ENCODE measurements at regions not wholly inside any gene's neighbourhood (a gene's known extent, or its start where the extent isn't known, plus 50 kb on each side); places are given as distances from the start of the nearest gene placed in this dataset.

GRCh38 chr7:42766782-42767423 lies 145.0 kb downstream of the C7orf25 start:
- Mint-ChIP-seq H3K4me3 (no peak overlapping the region), H3K27me3 (ENCODE audit: insufficient read depth) (peaks cover 2% of the 10 kb centered on the region), H3K27ac (no peak overlapping the region), H3K36me3 (ENCODE audit: low read depth) (no peaks in the 10 kb centered on the region), H3K9me3 (no peaks in the 10 kb centered on the region), H3K4me1 (no peaks in the 10 kb centered on the region)
- H3K27me3 ChIP-seq (ENCODE audit: control insufficient read depth, insufficient read depth, low read length, poor library complexity, severe bottlenecking) = no peaks in the 10 kb centered on the region
- H3K27ac ChIP-seq (ENCODE audit: low read depth, low read length) = no peak overlapping the region
- no peaks in the 10 kb centered on the region for H3K36me3 ChIP-seq (ENCODE audit: control insufficient read depth, insufficient read depth, low read length)
- no peaks in the 10 kb centered on the region for H3K4me1 ChIP-seq (ENCODE audit: control insufficient read depth, insufficient read depth, low read length)
- TF ChIP-seq CTCF (conservative IDR thresholded peaks at IDR 0.05) = no peak
- WGBS, 2 experiments (ENCODE audit: insufficient coverage in 1 of 2, insufficient read length in 1 of 2) = 84% methylated on average over 3 of the region's 3 CpGs; no CpG with 5 or more reads in 1 of the 2 experiments
- no peak for DNase-seq
- no peaks in the 10 kb centered on the region for H3K9me3 ChIP-seq (ENCODE audit: control insufficient read depth, low read length)
- no peak overlapping the region for H3K9ac ChIP-seq (ENCODE audit: extremely low read depth, low read length, poor library complexity, severe bottlenecking)
- H3K4me3 ChIP-seq (ENCODE audit: low read length) = no peak overlapping the region

GRCh38 chr7:42765931-42766330 lies 145.9 kb downstream of the C7orf25 start:
- H3K27ac Mint-ChIP-seq = no peak overlapping the region
- no peak overlapping the region for H3K27ac ChIP-seq (ENCODE audit: low read depth, low read length)
- no peaks in the 10 kb centered on the region for H3K9me3 Mint-ChIP-seq
- no peak overlapping the region for H3K9ac ChIP-seq (ENCODE audit: extremely low read depth, low read length, poor library complexity, severe bottlenecking)
- H3K9me3 ChIP-seq (ENCODE audit: control insufficient read depth, low read length) = no peaks in the 10 kb centered on the region
- H3K27me3 Mint-ChIP-seq (ENCODE audit: insufficient read depth) = peaks cover 2% of the 10 kb centered on the region
- no peaks in the 10 kb centered on the region for H3K27me3 ChIP-seq (ENCODE audit: control insufficient read depth, insufficient read depth, low read length, poor library complexity, severe bottlenecking)
- no peak overlapping the region for H3K4me3 ChIP-seq (ENCODE audit: low read length)
- H3K36me3 ChIP-seq (ENCODE audit: control insufficient read depth, insufficient read depth, low read length) = no peaks in the 10 kb centered on the region
- no peaks in the 10 kb centered on the region for H3K4me1 Mint-ChIP-seq
- no peaks in the 10 kb centered on the region for H3K36me3 Mint-ChIP-seq (ENCODE audit: low read depth)
- H3K4me3 Mint-ChIP-seq = no peak overlapping the region
- no peaks in the 10 kb centered on the region for H3K4me1 ChIP-seq (ENCODE audit: control insufficient read depth, insufficient read depth, low read length)
- no peak for DNase-seq
- no peak for TF ChIP-seq CTCF (conservative IDR thresholded peaks at IDR 0.05)
- 60 to 89% methylated on average over 1 to 2 of the region's 2 CpGs for WGBS, 2 experiments (ENCODE audit: insufficient coverage in 1 of 2, insufficient read length in 1 of 2)

GRCh38 chr7:42763137-42763551 lies 148.7 kb downstream of the C7orf25 start:
- DNase-seq = no peak
- WGBS, 2 experiments (ENCODE audit: insufficient coverage in 1 of 2, insufficient read length in 1 of 2) = 91 to 93% methylated on average over 3 to 4 of the region's 6 CpGs
- no peaks in the 10 kb centered on the region for H3K4me1 Mint-ChIP-seq
- H3K27me3 ChIP-seq (ENCODE audit: control insufficient read depth, insufficient read depth, low read length, poor library complexity, severe bottlenecking) = no peaks in the 10 kb centered on the region
- H3K4me3 Mint-ChIP-seq = no peak overlapping the region
- H3K36me3 Mint-ChIP-seq (ENCODE audit: low read depth) = no peaks in the 10 kb centered on the region
- no peak overlapping the region for H3K27ac Mint-ChIP-seq
- no peak overlapping the region for H3K4me3 ChIP-seq (ENCODE audit: low read length)
- no peak for TF ChIP-seq CTCF (conservative IDR thresholded peaks at IDR 0.05)
- H3K27me3 Mint-ChIP-seq (ENCODE audit: insufficient read depth) = peaks cover 2% of the 10 kb centered on the region
- H3K9me3 Mint-ChIP-seq = no peaks in the 10 kb centered on the region
- H3K4me1 ChIP-seq (ENCODE audit: control insufficient read depth, insufficient read depth, low read length) = no peaks in the 10 kb centered on the region
- no peak overlapping the region for H3K9ac ChIP-seq (ENCODE audit: extremely low read depth, low read length, poor library complexity, severe bottlenecking)
- H3K36me3 ChIP-seq (ENCODE audit: control insufficient read depth, insufficient read depth, low read length) = no peaks in the 10 kb centered on the region
- no peak overlapping the region for H3K27ac ChIP-seq (ENCODE audit: low read depth, low read length)
- no peaks in the 10 kb centered on the region for H3K9me3 ChIP-seq (ENCODE audit: control insufficient read depth, low read length)

Data from endodermal cell (in vitro differentiated cells).